ENCODE measurements at regions not wholly inside any gene's neighbourhood (a gene's known extent, or its start where the extent isn't known, plus 50 kb on each side); places are given as distances from the start of the nearest gene placed in this dataset.

- no peak for TF ChIP-seq NFIC (IDR thresholded peaks at IDR 0.05)
- no peak for TF ChIP-seq YY1 (IDR thresholded peaks at IDR 0.05; ENCODE audit: low read depth)
- TF ChIP-seq TAF1 (IDR thresholded peaks at IDR 0.05; ENCODE audit: low read depth) = no peak
- TF ChIP-seq EP300 (IDR thresholded peaks at IDR 0.05; ENCODE audit: borderline replicate concordance) = no peak
- TF ChIP-seq REST (IDR thresholded peaks at IDR 0.05; ENCODE audit: low read depth) = no peak
- TF ChIP-seq EGR1 (IDR thresholded peaks at IDR 0.05) = no peak
- no peak for TF ChIP-seq MAX (IDR thresholded peaks at IDR 0.05)
- no peak for TF ChIP-seq ZBTB7A (IDR thresholded peaks at IDR 0.05; ENCODE audit: low read depth)
- no peak for TF ChIP-seq USF1 (IDR thresholded peaks at IDR 0.05)
- TF ChIP-seq CEBPB (IDR thresholded peaks at IDR 0.05) = no peak
- no peak for TF ChIP-seq CREB1 (IDR thresholded peaks at IDR 0.05; ENCODE audit: low read depth)
- TF ChIP-seq RAD21 (IDR thresholded peaks at IDR 0.05; ENCODE audit: low read depth) = no peak
- TF ChIP-seq TEAD4 (IDR thresholded peaks at IDR 0.05) = no peak
Measured at GRCh38 chr11:95413021-95413420, 182.0 kb upstream of the SESN3 start.
